ENCODE measurements at regions not wholly inside any gene's neighbourhood (a gene's known extent, or its start where the extent isn't known, plus 50 kb on each side); places are given as distances from the start of the nearest gene placed in this dataset.

- DNase-seq (ENCODE audit: low read depth), result peak; percentile 11
- H3K4me3 ChIP-seq (ENCODE audit: low read depth, low read length), result no peak overlapping the region
- no peak for TF ChIP-seq CTCF (IDR thresholded peaks at IDR 0.05; ENCODE audit: insufficient read depth, low read depth, low read length)
These were observed 146.9 kb upstream of the UFM1 start for GRCh38 chr13:38202740-38203139.

GRCh38 chr13:38191016-38191415, 158.6 kb upstream of the UFM1 start:
- no peak for DNase-seq (ENCODE audit: low read depth)
- no peak overlapping the region for H3K4me3 ChIP-seq (ENCODE audit: low read depth, low read length)
- no peak for TF ChIP-seq CTCF (IDR thresholded peaks at IDR 0.05; ENCODE audit: insufficient read depth, low read depth, low read length)

- DNase-seq (ENCODE audit: low read depth), result peak; percentile 3
- no peak for TF ChIP-seq CTCF (IDR thresholded peaks at IDR 0.05; ENCODE audit: insufficient read depth, low read depth, low read length)
- no peak overlapping the region for H3K4me3 ChIP-seq (ENCODE audit: low read depth, low read length)
These were observed 169.0 kb upstream of the UFM1 start for GRCh38 chr13:38180670-38181069.

GRCh38 chr13:38180126-38180525, 169.5 kb upstream of the UFM1 start:
- no peak overlapping the region for H3K4me3 ChIP-seq (ENCODE audit: low read depth, low read length)
- DNase-seq (ENCODE audit: low read depth), result no peak
- no peak for TF ChIP-seq CTCF (IDR thresholded peaks at IDR 0.05; ENCODE audit: insufficient read depth, low read depth, low read length)

GRCh38 chr13:38176664-38177063, 173.0 kb upstream of the UFM1 start:
- DNase-seq (ENCODE audit: low read depth), result no peak
- no peak overlapping the region for H3K4me3 ChIP-seq (ENCODE audit: low read depth, low read length)
- no peak for TF ChIP-seq CTCF (IDR thresholded peaks at IDR 0.05; ENCODE audit: insufficient read depth, low read depth, low read length)

- no peak for DNase-seq (ENCODE audit: low read depth)
- H3K4me3 ChIP-seq (ENCODE audit: low read depth, low read length), result no peak overlapping the region
- no peak for TF ChIP-seq CTCF (IDR thresholded peaks at IDR 0.05; ENCODE audit: insufficient read depth, low read depth, low read length)
These were observed 176.2 kb upstream of the UFM1 start for GRCh38 chr13:38173403-38173802.

GRCh38 chr13:38167164-38167822, 182.4 kb upstream of the UFM1 start:
- no peak for TF ChIP-seq CTCF (IDR thresholded peaks at IDR 0.05; ENCODE audit: insufficient read depth, low read depth, low read length)
- H3K4me3 ChIP-seq (ENCODE audit: low read depth, low read length), result no peak overlapping the region
- DNase-seq (ENCODE audit: low read depth), result no peak
